ENCODE measurements at regions not wholly inside any gene's neighbourhood (a gene's known extent, or its start where the extent isn't known, plus 50 kb on each side); places are given as distances from the start of the nearest gene placed in this dataset.

GRCh38 chr18:46335534-46336101 lies 231.4 kb downstream of the HAUS1 start:
- DNase-seq (ENCODE audit: low spot score): no peak
- no peaks in the 10 kb centered on the region for H3K9me3 Mint-ChIP-seq
- H3K4me3 Mint-ChIP-seq: peak overlapping the region; percentile 89
- H3K36me3 Mint-ChIP-seq (ENCODE audit: low read depth): peaks cover 5% of the 10 kb centered on the region
- peak overlapping the region; percentile 24 for H3K27ac Mint-ChIP-seq
- peaks cover 38% of the 10 kb centered on the region for H3K4me1 Mint-ChIP-seq (ENCODE audit: low read depth)
- H3K27me3 Mint-ChIP-seq (ENCODE audit: low read depth): peaks cover 75% of the 10 kb centered on the region

DNA sequence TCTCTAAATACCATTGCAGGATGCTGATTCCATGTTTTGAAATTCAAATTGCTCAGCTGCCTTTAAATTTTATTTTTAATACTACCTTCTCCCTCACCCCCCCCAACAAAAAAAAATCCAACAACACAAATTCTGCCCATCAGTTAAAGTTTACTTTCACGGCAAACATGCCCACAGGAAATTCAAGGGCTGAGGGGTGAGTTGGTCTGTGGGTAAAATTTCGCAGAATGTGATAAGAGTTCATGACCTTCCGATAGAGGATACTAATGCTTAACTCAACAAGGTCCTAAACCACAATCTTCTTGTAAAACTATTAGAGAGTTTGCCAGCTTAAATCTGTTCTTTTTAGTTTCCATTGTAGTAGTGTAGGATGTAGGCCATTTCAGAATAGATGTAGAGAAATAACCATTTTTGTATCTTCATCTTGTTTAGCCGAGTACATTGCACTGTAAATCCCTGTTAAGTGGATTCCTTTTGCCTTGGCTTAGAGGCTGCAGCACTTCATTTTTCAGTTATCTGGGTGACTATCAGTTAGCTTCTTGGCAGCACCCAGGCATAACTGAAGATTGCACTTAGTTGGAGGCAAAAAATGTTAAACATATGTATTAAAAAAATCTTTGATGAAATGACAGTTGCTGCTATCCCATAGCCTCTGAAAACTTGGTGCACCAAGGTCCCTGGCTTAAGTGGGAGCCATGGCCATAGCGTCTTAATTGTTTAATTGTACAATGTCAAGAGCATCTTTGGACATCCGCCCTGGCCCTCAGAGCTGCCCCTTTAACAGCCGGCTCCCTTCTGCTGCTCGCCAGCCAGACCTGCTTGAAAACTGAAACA lies 232.3 kb downstream of the HAUS1 start:
- DNase-seq (ENCODE audit: low spot score): no peak
- Mint-ChIP-seq H3K4me3 (peak overlapping the region; percentile 89), H3K36me3 (ENCODE audit: low read depth) (peaks cover 5% of the 10 kb centered on the region), H3K9me3 (no peaks in the 10 kb centered on the region), H3K27ac (no peak overlapping the region), H3K27me3 (ENCODE audit: low read depth) (peaks cover 74% of the 10 kb centered on the region), H3K4me1 (ENCODE audit: low read depth) (peaks cover 38% of the 10 kb centered on the region)

DNA sequence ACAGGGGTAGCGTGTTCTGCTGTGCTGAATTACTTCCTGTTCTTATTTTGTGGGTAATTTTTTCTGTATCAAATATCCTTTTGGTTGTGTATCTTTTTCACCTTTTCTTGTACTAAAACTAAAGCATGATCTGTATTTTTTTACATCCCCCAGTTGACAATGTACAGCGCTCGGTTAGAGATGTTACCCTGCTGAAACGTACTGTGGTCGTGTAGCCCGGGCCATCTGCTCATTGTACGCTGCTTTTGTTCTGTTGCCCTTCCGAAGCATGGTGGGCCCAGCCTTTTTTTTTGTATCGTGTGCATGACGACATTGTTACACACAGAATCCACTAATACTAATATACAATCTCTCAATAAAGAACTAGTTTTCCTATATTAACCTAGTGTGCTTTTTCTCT lies 233.1 kb downstream of the HAUS1 start:
- no peak overlapping the region for H3K27ac Mint-ChIP-seq
- H3K4me3 Mint-ChIP-seq: no peak overlapping the region
- peaks cover 38% of the 10 kb centered on the region for H3K4me1 Mint-ChIP-seq (ENCODE audit: low read depth)
- peaks cover 67% of the 10 kb centered on the region for H3K27me3 Mint-ChIP-seq (ENCODE audit: low read depth)
- no peak for DNase-seq (ENCODE audit: low spot score)
- H3K9me3 Mint-ChIP-seq: no peaks in the 10 kb centered on the region
- peaks cover 5% of the 10 kb centered on the region for H3K36me3 Mint-ChIP-seq (ENCODE audit: low read depth)

DNA sequence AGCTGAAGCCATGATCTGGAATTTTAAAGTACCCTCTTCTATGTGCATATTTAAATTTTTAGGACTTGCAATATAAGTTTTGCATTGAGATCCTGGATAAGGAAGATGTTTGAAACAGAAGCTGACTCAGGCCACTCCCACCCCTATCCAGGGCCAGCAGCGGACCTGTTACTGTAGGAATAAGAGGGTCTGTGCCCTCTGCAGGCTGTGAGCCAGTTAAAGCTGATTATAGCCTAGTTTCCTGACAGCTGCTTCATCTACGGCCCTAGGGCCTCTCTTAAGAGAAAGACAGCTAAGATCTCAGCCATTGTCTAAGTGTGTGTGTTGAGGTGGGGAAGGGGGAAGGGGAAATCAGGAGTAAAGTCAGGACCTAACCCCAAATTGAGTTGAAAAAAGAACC lies 234.0 kb downstream of the HAUS1 start:
- H3K27me3 Mint-ChIP-seq (ENCODE audit: low read depth): peaks cover 58% of the 10 kb centered on the region
- no peak overlapping the region for H3K4me3 Mint-ChIP-seq
- no peak for DNase-seq (ENCODE audit: low spot score)
- H3K36me3 Mint-ChIP-seq (ENCODE audit: low read depth): peaks cover 5% of the 10 kb centered on the region
- no peaks in the 10 kb centered on the region for H3K9me3 Mint-ChIP-seq
- no peak overlapping the region for H3K27ac Mint-ChIP-seq
- peaks cover 35% of the 10 kb centered on the region for H3K4me1 Mint-ChIP-seq (ENCODE audit: low read depth)

DNA sequence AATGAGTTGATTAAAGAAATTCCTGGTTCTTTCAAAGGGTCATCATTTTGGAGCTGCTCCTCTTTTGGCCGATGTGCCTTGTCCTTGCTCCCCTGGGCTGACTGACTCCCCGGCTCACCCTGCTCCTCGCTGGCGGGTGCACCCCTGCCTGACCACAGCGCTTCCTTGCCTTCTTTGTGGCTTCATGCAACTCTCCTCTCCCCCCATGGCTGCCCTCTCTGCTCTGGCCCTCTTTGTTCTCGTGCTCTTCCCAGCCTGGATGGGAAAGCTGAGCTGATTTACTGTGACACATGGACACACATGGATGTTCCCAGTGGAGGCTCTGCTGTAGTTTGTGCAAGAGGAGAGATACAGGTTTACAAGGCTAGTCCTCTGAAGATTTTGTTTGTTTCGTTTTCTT lies 234.6 kb downstream of the HAUS1 start:
- Mint-ChIP-seq H3K36me3 (ENCODE audit: low read depth) (peaks cover 5% of the 10 kb centered on the region), H3K27ac (peak overlapping the region; percentile 38), H3K4me1 (ENCODE audit: low read depth) (peaks cover 38% of the 10 kb centered on the region), H3K4me3 (peak overlapping the region; percentile 74), H3K9me3 (no peaks in the 10 kb centered on the region), H3K27me3 (ENCODE audit: low read depth) (peaks cover 54% of the 10 kb centered on the region)
- no peak for DNase-seq (ENCODE audit: low spot score)

GRCh38 chr18:46340716-46341115 lies 236.5 kb downstream of the HAUS1 start:
- Mint-ChIP-seq H3K9me3 (no peaks in the 10 kb centered on the region), H3K4me1 (ENCODE audit: low read depth) (peaks cover 34% of the 10 kb centered on the region), H3K36me3 (ENCODE audit: low read depth) (no peaks in the 10 kb centered on the region), H3K4me3 (no peak overlapping the region), H3K27ac (no peak overlapping the region), H3K27me3 (ENCODE audit: low read depth) (peaks cover 40% of the 10 kb centered on the region)
- DNase-seq (ENCODE audit: low spot score): no peak

DNA sequence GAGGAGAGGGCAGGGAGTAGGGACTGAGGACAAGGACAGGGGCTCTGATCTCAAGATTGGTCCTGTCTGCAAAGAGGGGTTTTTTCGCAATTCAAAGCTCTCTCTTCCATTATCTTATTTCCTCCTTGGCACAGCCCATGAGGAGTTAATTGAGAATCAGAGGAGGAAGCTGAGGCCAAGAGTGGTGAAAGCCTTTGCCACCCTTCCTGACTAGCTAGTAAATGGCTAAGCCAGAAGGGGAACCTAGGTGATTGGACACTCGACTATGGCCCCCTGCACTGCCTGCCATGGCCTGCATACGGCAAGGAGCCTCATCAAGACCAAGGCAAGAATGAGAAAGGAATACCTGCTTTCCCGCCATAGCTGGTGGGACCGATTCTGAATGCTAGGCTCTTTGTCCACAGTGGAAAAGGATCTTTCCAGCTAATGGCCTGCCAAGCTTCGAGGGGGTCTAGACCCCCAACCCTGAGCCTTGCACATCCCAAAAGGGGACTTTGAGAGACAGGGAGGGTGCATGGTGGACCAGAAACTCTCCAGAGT lies 237.9 kb downstream of the HAUS1 start:
- Mint-ChIP-seq H3K9me3 (no peaks in the 10 kb centered on the region), H3K36me3 (ENCODE audit: low read depth) (no peaks in the 10 kb centered on the region), H3K4me3 (no peak overlapping the region), H3K27ac (no peak overlapping the region), H3K27me3 (ENCODE audit: low read depth) (peaks cover 27% of the 10 kb centered on the region), H3K4me1 (ENCODE audit: low read depth) (peaks cover 33% of the 10 kb centered on the region)
- no peak for DNase-seq (ENCODE audit: low spot score)

DNA sequence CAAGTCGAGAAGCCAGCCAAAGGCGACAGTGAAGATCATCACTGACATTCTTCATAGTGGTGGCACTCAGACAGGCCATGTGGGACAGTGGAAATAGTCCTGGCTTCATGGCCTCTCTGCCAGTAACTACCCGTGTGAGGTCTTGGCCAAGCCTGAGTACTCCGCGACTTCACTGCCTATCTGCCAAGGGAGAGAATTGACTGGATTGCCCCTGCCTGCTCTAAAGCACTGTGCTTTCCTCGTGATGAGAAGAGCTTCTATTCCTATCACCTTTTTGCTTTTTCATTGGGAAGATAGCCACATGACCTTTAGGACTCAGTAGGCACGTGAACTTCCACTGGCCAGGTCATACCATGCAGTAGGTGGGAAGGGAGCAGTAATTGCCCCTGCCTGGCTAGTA lies 239.3 kb downstream of the HAUS1 start:
- Mint-ChIP-seq H3K36me3 (ENCODE audit: low read depth) (no peaks in the 10 kb centered on the region), H3K27me3 (ENCODE audit: low read depth) (peaks cover 14% of the 10 kb centered on the region), H3K27ac (peak overlapping the region; percentile 85), H3K9me3 (no peaks in the 10 kb centered on the region), H3K4me3 (peak overlapping the region; percentile 48), H3K4me1 (ENCODE audit: low read depth) (peaks cover 30% of the 10 kb centered on the region)
- DNase-seq (ENCODE audit: low spot score): no peak

- no peaks in the 10 kb centered on the region for H3K36me3 Mint-ChIP-seq (ENCODE audit: low read depth)
- H3K27me3 Mint-ChIP-seq (ENCODE audit: low read depth): peaks cover 11% of the 10 kb centered on the region
- H3K4me3 Mint-ChIP-seq: peak overlapping the region; percentile 48
- peak; percentile 50 for DNase-seq (ENCODE audit: low spot score)
- H3K9me3 Mint-ChIP-seq: no peaks in the 10 kb centered on the region
- H3K4me1 Mint-ChIP-seq (ENCODE audit: low read depth): peaks cover 27% of the 10 kb centered on the region
- peak overlapping the region; percentile 85 for H3K27ac Mint-ChIP-seq
Observed at GRCh38 chr18:46343931-46344372, 239.8 kb downstream of the HAUS1 start.

DNA sequence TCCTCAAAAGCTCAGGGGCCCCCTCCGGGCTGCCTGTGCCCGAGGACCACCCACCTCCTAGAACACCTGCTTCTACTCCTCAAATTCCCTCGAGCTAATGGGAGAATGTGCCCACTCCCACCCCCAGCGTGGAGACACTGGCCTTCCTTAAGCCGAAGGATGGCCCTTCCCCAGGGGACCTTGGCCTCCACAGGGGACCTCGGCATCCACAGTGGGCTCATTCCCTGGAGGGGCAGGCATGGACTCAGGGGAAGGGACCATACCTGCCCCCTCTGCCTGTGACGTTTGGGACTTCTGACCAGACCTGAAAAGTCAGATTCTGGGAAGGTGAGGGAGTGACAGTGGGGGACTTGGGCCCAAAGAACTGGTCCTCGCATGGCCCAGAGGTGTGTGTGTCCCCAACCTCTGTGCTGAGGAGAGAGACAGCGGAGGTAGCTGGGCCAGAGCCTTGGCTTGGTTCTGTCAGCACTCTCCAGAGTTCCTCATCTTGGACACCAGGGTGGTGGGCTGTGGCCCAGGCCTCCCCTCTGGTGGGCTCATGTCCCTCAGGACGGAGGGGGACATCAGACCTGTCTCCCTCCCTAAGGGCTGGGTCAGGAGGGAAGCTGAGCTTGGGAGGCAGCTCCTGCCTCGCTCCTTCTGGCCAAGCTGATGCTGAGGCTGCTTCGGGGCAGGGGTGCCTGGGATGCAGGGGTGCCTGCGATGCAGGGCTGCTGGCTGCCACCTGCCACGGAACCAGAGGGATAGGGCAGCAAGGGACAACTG lies 240.4 kb downstream of the HAUS1 start:
- H3K36me3 Mint-ChIP-seq (ENCODE audit: low read depth): no peaks in the 10 kb centered on the region
- no peak for DNase-seq (ENCODE audit: low spot score)
- H3K27ac Mint-ChIP-seq: no peak overlapping the region
- peaks cover 22% of the 10 kb centered on the region for H3K4me1 Mint-ChIP-seq (ENCODE audit: low read depth)
- peak overlapping the region; percentile 50 for H3K4me3 Mint-ChIP-seq
- H3K27me3 Mint-ChIP-seq (ENCODE audit: low read depth): peaks cover 10% of the 10 kb centered on the region
- H3K9me3 Mint-ChIP-seq: no peaks in the 10 kb centered on the region

GRCh38 chr18:46345181-46345465 lies 240.9 kb downstream of the HAUS1 start:
- Mint-ChIP-seq H3K27ac (no peak overlapping the region), H3K4me3 (no peak overlapping the region), H3K9me3 (no peaks in the 10 kb centered on the region), H3K4me1 (ENCODE audit: low read depth) (peaks cover 20% of the 10 kb centered on the region), H3K27me3 (ENCODE audit: low read depth) (peaks cover 6% of the 10 kb centered on the region), H3K36me3 (ENCODE audit: low read depth) (no peaks in the 10 kb centered on the region)
- DNase-seq (ENCODE audit: low spot score): no peak

- H3K9me3 Mint-ChIP-seq: no peaks in the 10 kb centered on the region
- peaks cover 20% of the 10 kb centered on the region for H3K4me1 Mint-ChIP-seq (ENCODE audit: low read depth)
- no peaks in the 10 kb centered on the region for H3K27me3 Mint-ChIP-seq (ENCODE audit: low read depth)
- no peak overlapping the region for H3K4me3 Mint-ChIP-seq
- DNase-seq (ENCODE audit: low spot score): no peak
- peak overlapping the region; percentile 60 for H3K27ac Mint-ChIP-seq
- no peaks in the 10 kb centered on the region for H3K36me3 Mint-ChIP-seq (ENCODE audit: low read depth)
Observed at GRCh38 chr18:46346213-46346612, 242.0 kb downstream of the HAUS1 start.

- Mint-ChIP-seq H3K9me3 (no peaks in the 10 kb centered on the region), H3K27ac (no peak overlapping the region), H3K36me3 (ENCODE audit: low read depth) (no peaks in the 10 kb centered on the region), H3K4me1 (ENCODE audit: low read depth) (peaks cover 20% of the 10 kb centered on the region), H3K27me3 (ENCODE audit: low read depth) (no peaks in the 10 kb centered on the region), H3K4me3 (no peak overlapping the region)
- DNase-seq (ENCODE audit: low spot score): no peak
Observed at GRCh38 chr18:46346896-46347630, 242.9 kb downstream of the HAUS1 start.
